ENCODE measurements at regions not wholly inside any gene's neighbourhood (a gene's known extent, or its start where the extent isn't known, plus 50 kb on each side); places are given as distances from the start of the nearest gene placed in this dataset.

- no peaks in the 10 kb centered on the region for H3K79me2 ChIP-seq (ENCODE audit: insufficient read depth, low read length)
- DNase-seq (ENCODE audit: insufficient read length, low spot score, missing footprints) = no peak
- H4K20me1 ChIP-seq (ENCODE audit: insufficient read depth, low read length) = no peaks in the 10 kb centered on the region
- H3K27ac ChIP-seq (ENCODE audit: low read depth, low read length) = no peak overlapping the region
- no peaks in the 10 kb centered on the region for H3K9me3 ChIP-seq (ENCODE audit: low read depth, low read length)
- H3K4me3 ChIP-seq (ENCODE audit: insufficient read depth, low read length) = no peak overlapping the region
- H3K4me1 ChIP-seq (ENCODE audit: insufficient read depth, low read length) = no peaks in the 10 kb centered on the region
- no peak overlapping the region for H3K4me2 ChIP-seq (ENCODE audit: insufficient read depth, low read length)
- TF ChIP-seq, protein P1, sequence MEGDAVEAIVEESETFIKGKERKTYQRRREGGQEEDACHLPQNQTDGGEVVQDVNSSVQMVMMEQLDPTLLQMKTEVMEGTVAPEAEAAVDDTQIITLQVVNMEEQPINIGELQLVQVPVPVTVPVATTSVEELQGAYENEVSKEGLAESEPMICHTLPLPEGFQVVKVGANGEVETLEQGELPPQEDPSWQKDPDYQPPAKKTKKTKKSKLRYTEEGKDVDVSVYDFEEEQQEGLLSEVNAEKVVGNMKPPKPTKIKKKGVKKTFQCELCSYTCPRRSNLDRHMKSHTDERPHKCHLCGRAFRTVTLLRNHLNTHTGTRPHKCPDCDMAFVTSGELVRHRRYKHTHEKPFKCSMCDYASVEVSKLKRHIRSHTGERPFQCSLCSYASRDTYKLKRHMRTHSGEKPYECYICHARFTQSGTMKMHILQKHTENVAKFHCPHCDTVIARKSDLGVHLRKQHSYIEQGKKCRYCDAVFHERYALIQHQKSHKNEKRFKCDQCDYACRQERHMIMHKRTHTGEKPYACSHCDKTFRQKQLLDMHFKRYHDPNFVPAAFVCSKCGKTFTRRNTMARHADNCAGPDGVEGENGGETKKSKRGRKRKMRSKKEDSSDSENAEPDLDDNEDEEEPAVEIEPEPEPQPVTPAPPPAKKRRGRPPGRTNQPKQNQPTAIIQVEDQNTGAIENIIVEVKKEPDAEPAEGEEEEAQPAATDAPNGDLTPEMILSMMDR (IDR thresholded peaks at IDR 0.05; ENCODE audit: extremely low read depth, low read depth, low read length) = no peak
- no peaks in the 10 kb centered on the region for H3K27me3 ChIP-seq (ENCODE audit: insufficient read depth, low read length)
- no peak overlapping the region for H2AFZ ChIP-seq (ENCODE audit: low read length)
- H3K36me3 ChIP-seq (ENCODE audit: insufficient read depth, low read length) = no peaks in the 10 kb centered on the region
These were observed 57.8 kb upstream of the KLHL31 start for GRCh38 chr6:53723331-53723730.

GRCh38 chr6:53721766-53722165, 56.2 kb upstream of the KLHL31 start:
- TF ChIP-seq, protein P1 (IDR thresholded peaks at IDR 0.05; ENCODE audit: extremely low read depth, low read depth, low read length) = no peak
- DNase-seq (ENCODE audit: insufficient read length, low spot score, missing footprints) = no peak
- Histone ChIP-seq H3K27me3 (ENCODE audit: insufficient read depth, low read length) (peaks cover 8% of the 10 kb centered on the region), H3K4me2 (ENCODE audit: insufficient read depth, low read length) (no peak overlapping the region), H3K9me3 (ENCODE audit: low read depth, low read length) (no peaks in the 10 kb centered on the region), H3K4me1 (ENCODE audit: insufficient read depth, low read length) (no peaks in the 10 kb centered on the region), H3K79me2 (ENCODE audit: insufficient read depth, low read length) (no peaks in the 10 kb centered on the region), H3K27ac (ENCODE audit: low read depth, low read length) (no peak overlapping the region), H3K36me3 (ENCODE audit: insufficient read depth, low read length) (no peaks in the 10 kb centered on the region), H4K20me1 (ENCODE audit: insufficient read depth, low read length) (no peaks in the 10 kb centered on the region), H2AFZ (ENCODE audit: low read length) (no peak overlapping the region), H3K4me3 (ENCODE audit: insufficient read depth, low read length) (no peak overlapping the region)

DNA sequence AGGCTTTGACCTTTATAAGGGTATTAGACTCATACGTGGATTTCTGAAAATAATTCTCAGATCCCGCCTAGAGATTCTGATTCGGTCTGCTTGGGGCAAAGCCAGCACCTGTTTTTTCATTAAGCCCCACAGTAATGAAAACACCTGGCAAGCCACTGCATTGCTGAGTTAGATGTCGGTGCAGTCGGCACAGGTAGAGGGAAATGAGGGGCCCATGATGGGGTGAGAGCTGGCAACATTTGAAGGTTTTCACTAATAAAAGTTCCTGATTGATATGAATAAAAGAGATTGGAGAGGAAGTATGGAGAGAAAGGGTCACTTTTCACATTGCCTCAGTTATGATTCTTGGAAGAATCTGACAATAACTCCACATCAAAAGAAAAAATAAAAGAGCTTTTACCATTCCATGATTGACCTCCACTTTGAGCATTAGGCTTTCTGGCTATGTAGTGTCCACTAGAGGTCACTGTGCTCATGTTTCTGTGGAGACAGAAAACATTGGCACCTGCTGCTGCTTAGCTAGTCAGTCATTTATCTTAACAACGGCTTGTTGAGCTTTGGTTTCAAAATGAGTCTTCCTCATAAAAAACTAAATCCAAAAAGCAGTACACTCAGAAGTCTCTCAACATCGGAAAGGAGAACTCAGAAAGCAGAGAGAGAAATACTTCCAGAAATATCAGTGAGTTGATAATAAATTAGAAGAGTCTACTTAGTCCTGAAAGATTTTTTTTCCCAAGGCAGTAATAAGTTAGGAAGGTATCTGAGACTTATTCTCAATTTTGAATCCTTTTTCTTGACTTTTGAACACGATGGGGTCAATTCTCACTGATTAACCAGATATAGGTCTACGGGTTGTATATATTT, 53.3 kb upstream of the KLHL31 start:
- no peaks in the 10 kb centered on the region for H3K4me1 ChIP-seq (ENCODE audit: insufficient read depth, low read length)

GRCh38 chr6:53717566-53717965, 52.0 kb upstream of the KLHL31 start:
- Histone ChIP-seq H4K20me1 (ENCODE audit: insufficient read depth, low read length) (no peaks in the 10 kb centered on the region), H3K36me3 (ENCODE audit: insufficient read depth, low read length) (no peaks in the 10 kb centered on the region), H3K4me2 (ENCODE audit: insufficient read depth, low read length) (no peak overlapping the region), H3K9me3 (ENCODE audit: low read depth, low read length) (no peaks in the 10 kb centered on the region), H3K27ac (ENCODE audit: low read depth, low read length) (no peak overlapping the region), H2AFZ (ENCODE audit: low read length) (no peak overlapping the region), H3K4me3 (ENCODE audit: insufficient read depth, low read length) (no peak overlapping the region), H3K27me3 (ENCODE audit: insufficient read depth, low read length) (peaks cover 20% of the 10 kb centered on the region), H3K4me1 (ENCODE audit: insufficient read depth, low read length) (no peaks in the 10 kb centered on the region), H3K79me2 (ENCODE audit: insufficient read depth, low read length) (no peaks in the 10 kb centered on the region)
- TF ChIP-seq, protein P1 (IDR thresholded peaks at IDR 0.05; ENCODE audit: extremely low read depth, low read depth, low read length) = no peak
- DNase-seq (ENCODE audit: insufficient read length, low spot score, missing footprints) = no peak

More for the DNA sequence above, 53.3 kb upstream of the KLHL31 start:
- Histone ChIP-seq H3K36me3 (ENCODE audit: insufficient read depth, low read length) (no peaks in the 10 kb centered on the region), H3K27me3 (ENCODE audit: insufficient read depth, low read length) (peaks cover 20% of the 10 kb centered on the region), H3K4me2 (ENCODE audit: insufficient read depth, low read length) (no peak overlapping the region), H4K20me1 (ENCODE audit: insufficient read depth, low read length) (no peaks in the 10 kb centered on the region), H3K4me3 (ENCODE audit: insufficient read depth, low read length) (no peak overlapping the region), H3K9me3 (ENCODE audit: low read depth, low read length) (no peaks in the 10 kb centered on the region), H3K79me2 (ENCODE audit: insufficient read depth, low read length) (no peaks in the 10 kb centered on the region), H3K27ac (ENCODE audit: low read depth, low read length) (no peak overlapping the region), H2AFZ (ENCODE audit: low read length) (no peak overlapping the region)
- DNase-seq (ENCODE audit: insufficient read length, low spot score, missing footprints) = no peak
- TF ChIP-seq, protein P1 (IDR thresholded peaks at IDR 0.05; ENCODE audit: extremely low read depth, low read depth, low read length) = peak; percentile 90
